ENCODE measurements at regions not wholly inside any gene's neighbourhood (a gene's known extent, or its start where the extent isn't known, plus 50 kb on each side); places are given as distances from the start of the nearest gene placed in this dataset.

- peaks cover 2 to 16% of the 10 kb centered on the region in 2 experiments; a peak in 3 of 4 replicates for H3K4me1 ChIP-seq (ENCODE audit: control insufficient read depth in 1 of 2, insufficient read depth in 2 of 2, low read length in 2 of 2)
- ChIA-PET RAD21 (ENCODE audit: low non-redundant PET in 1 of 2, low total read pairs in 2 of 2, uncharacterized antibody in 2 of 2, unreplicated experiment in 2 of 2) (no interaction called here), POLR2A (no interaction called here), CTCF (no interaction called here)
- H2AFZ ChIP-seq (ENCODE audit: low read depth, low read length, poor library complexity, severe bottlenecking): no peak overlapping the region
- H4K20me1 ChIP-seq (ENCODE audit: insufficient read depth): no peaks in the 10 kb centered on the region
- no peaks in the 10 kb centered on the region for H3K36me3 ChIP-seq (ENCODE audit: control insufficient read depth in 1 of 2, insufficient read depth in 2 of 2, low read length in 2 of 2)
- no peak overlapping the region for H3K27ac ChIP-seq (ENCODE audit: low read depth, low read length)
- H3K9ac ChIP-seq (ENCODE audit: low read length): no peak overlapping the region
- no peak overlapping the region for H3K4me2 ChIP-seq (ENCODE audit: low read length)
- intact Hi-C loops (cut with micrococcal nuclease): no loop called here
- ATAC-seq (no peak), DNase-seq (ENCODE audit: low read depth, low spot score) (no peak)
- H3K9me2 ChIP-seq (ENCODE audit: insufficient read depth): no peaks in the 10 kb centered on the region
- BruUV-seq (replicated peaks): no TSS peak
- no peaks in the 10 kb centered on the region for H3K79me2 ChIP-seq (ENCODE audit: insufficient read depth, low read length)
- no peak overlapping the region for H3K4me3 ChIP-seq (replicated peaks in 1 of 2; ENCODE audit: low read depth in 1 of 2, low read length in 2 of 2)
- TF ChIP-seq POLR2A (IDR thresholded peaks at IDR 0.05; ENCODE audit: borderline replicate concordance, extremely low read depth, insufficient read depth, insufficient read length): no peak
- no peak for TF ChIP-seq CBX3 (IDR thresholded peaks at IDR 0.05; ENCODE audit: low read depth)
- no peak for TF ChIP-seq ATF3 (IDR thresholded peaks at IDR 0.05)
- no peak for TF ChIP-seq EGR1 (IDR thresholded peaks at IDR 0.05; ENCODE audit: low read depth)
- TF ChIP-seq, protein P1, sequence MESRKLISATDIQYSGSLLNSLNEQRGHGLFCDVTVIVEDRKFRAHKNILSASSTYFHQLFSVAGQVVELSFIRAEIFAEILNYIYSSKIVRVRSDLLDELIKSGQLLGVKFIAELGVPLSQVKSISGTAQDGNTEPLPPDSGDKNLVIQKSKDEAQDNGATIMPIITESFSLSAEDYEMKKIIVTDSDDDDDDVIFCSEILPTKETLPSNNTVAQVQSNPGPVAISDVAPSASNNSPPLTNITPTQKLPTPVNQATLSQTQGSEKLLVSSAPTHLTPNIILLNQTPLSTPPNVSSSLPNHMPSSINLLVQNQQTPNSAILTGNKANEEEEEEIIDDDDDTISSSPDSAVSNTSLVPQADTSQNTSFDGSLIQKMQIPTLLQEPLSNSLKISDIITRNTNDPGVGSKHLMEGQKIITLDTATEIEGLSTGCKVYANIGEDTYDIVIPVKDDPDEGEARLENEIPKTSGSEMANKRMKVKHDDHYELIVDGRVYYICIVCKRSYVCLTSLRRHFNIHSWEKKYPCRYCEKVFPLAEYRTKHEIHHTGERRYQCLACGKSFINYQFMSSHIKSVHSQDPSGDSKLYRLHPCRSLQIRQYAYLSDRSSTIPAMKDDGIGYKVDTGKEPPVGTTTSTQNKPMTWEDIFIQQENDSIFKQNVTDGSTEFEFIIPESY (IDR thresholded peaks at IDR 0.05; ENCODE audit: extremely low read depth, insufficient replicate concordance, low read length): no peak
- no peak for TF ChIP-seq EZH2phosphoT487 (IDR thresholded peaks at IDR 0.05; ENCODE audit: borderline replicate concordance)
- TF ChIP-seq SIN3A (IDR thresholded peaks at IDR 0.05; ENCODE audit: low read depth): no peak
- TF ChIP-seq ZFX (IDR thresholded peaks at IDR 0.05): no peak
- TF ChIP-seq YY1 (IDR thresholded peaks at IDR 0.05; ENCODE audit: extremely low read depth, insufficient replicate concordance, low read depth, low read length): no peak
- no peak for TF ChIP-seq CEBPB (IDR thresholded peaks at IDR 0.05; ENCODE audit: low read depth)
- no peak for TF ChIP-seq EZH2 (IDR thresholded peaks at IDR 0.05)
- TF ChIP-seq RAD21 (IDR thresholded peaks at IDR 0.05; ENCODE audit: low read depth): no peak
- no peak for TF ChIP-seq SRF (IDR thresholded peaks at IDR 0.05; ENCODE audit: low read depth)
- no peak for TF ChIP-seq FOSL1 (IDR thresholded peaks at IDR 0.05; ENCODE audit: low read depth)
- TF ChIP-seq ELF1 (IDR thresholded peaks at IDR 0.05; ENCODE audit: borderline replicate concordance, low read depth): no peak
- TF ChIP-seq, protein P2, sequence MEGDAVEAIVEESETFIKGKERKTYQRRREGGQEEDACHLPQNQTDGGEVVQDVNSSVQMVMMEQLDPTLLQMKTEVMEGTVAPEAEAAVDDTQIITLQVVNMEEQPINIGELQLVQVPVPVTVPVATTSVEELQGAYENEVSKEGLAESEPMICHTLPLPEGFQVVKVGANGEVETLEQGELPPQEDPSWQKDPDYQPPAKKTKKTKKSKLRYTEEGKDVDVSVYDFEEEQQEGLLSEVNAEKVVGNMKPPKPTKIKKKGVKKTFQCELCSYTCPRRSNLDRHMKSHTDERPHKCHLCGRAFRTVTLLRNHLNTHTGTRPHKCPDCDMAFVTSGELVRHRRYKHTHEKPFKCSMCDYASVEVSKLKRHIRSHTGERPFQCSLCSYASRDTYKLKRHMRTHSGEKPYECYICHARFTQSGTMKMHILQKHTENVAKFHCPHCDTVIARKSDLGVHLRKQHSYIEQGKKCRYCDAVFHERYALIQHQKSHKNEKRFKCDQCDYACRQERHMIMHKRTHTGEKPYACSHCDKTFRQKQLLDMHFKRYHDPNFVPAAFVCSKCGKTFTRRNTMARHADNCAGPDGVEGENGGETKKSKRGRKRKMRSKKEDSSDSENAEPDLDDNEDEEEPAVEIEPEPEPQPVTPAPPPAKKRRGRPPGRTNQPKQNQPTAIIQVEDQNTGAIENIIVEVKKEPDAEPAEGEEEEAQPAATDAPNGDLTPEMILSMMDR (IDR thresholded peaks at IDR 0.05 in 2 of 3, conservative IDR thresholded peaks at IDR 0.05 in 1 of 3; ENCODE audit: borderline replicate concordance in 1 of 3, insufficient read depth in 1 of 3, low read depth in 2 of 3, low read length in 2 of 3): no peak
- TF ChIP-seq, protein P3, sequence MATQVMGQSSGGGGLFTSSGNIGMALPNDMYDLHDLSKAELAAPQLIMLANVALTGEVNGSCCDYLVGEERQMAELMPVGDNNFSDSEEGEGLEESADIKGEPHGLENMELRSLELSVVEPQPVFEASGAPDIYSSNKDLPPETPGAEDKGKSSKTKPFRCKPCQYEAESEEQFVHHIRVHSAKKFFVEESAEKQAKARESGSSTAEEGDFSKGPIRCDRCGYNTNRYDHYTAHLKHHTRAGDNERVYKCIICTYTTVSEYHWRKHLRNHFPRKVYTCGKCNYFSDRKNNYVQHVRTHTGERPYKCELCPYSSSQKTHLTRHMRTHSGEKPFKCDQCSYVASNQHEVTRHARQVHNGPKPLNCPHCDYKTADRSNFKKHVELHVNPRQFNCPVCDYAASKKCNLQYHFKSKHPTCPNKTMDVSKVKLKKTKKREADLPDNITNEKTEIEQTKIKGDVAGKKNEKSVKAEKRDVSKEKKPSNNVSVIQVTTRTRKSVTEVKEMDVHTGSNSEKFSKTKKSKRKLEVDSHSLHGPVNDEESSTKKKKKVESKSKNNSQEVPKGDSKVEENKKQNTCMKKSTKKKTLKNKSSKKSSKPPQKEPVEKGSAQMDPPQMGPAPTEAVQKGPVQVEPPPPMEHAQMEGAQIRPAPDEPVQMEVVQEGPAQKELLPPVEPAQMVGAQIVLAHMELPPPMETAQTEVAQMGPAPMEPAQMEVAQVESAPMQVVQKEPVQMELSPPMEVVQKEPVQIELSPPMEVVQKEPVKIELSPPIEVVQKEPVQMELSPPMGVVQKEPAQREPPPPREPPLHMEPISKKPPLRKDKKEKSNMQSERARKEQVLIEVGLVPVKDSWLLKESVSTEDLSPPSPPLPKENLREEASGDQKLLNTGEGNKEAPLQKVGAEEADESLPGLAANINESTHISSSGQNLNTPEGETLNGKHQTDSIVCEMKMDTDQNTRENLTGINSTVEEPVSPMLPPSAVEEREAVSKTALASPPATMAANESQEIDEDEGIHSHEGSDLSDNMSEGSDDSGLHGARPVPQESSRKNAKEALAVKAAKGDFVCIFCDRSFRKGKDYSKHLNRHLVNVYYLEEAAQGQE (IDR thresholded peaks at IDR 0.05; ENCODE audit: low read depth): no peak
- TF ChIP-seq POLR2AphosphoS5 (IDR thresholded peaks at IDR 0.05; ENCODE audit: low read depth, low read length): no peak
- no peak for TF ChIP-seq SP1 (IDR thresholded peaks at IDR 0.05; ENCODE audit: low read depth)
- TF ChIP-seq JUND (IDR thresholded peaks at IDR 0.05): no peak
- H3K27me3 ChIP-seq (ENCODE audit: insufficient read depth, low read length): no peaks in the 10 kb centered on the region
- H3K9me3 ChIP-seq (ENCODE audit: control insufficient read depth in 1 of 2, insufficient read depth in 1 of 2, low read depth in 1 of 2, low read length in 2 of 2): no peaks in the 10 kb centered on the region
Measured at GRCh38 chr17:27385626-27386025, 70.6 kb upstream of the KSR1 start.

All from HCT116 (cell line).